ENCODE measurements at regions not wholly inside any gene's neighbourhood (a gene's known extent, or its start where the extent isn't known, plus 50 kb on each side); places are given as distances from the start of the nearest gene placed in this dataset.

DNA sequence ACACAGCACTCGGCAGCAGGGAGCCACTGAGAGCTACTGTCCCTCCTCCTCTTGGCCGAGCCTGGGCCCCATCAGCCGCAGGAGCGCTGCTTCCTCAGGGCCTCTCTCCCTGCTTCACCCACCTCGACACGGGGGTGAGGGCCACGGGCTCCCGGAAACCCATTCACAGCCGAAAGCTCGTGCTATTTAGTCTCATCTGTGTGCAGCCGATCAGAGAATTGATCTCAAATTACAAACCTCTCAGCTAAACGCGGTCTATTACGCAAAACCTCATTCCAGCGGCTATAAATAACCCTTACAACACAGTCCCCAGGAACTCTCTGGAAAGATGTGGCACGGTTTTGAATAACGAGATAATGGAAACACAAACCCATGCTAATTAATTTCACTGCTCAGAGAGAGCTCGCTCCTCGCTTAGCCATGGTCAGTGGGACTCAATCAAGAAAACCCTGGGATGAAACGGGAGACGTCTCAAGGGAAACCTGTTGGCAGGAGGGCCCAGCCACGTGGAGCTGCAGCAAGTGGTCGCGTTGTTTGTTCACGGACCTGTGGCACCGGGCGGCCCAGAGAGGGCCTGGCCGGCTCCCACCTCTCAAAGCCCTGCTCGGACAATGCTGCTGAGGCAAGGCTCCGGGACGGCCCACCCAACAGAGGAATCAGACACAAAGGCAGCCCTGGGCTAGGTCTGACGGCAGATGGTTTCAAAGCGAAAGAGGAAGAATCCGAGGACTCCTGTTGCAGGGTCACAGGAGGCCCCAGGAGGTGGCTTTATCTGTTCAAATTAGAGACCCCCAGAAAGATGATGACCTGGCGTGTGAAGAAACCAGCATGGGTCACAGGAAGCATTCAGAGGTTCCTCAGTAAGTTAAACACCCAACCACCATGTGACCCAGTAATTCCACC, 210.5 kb downstream of the CTTN start:
- 76% methylated on average over 35 of the region's 35 CpGs for WGBS
- Histone ChIP-seq H3K27ac (ENCODE audit: low read depth in 1 of 2, low read length in 2 of 2) (no peak overlapping the region), H3K4me3 (ENCODE audit: low read depth in 1 of 3, low read length in 3 of 3) (no peak overlapping the region), H3K27me3 (ENCODE audit: control insufficient read depth in 4 of 4, insufficient read depth in 4 of 4, low read length in 3 of 4) (no peaks in the 10 kb centered on the region), H3K9ac (ENCODE audit: low read depth in 1 of 2, low read length in 2 of 2) (no peak overlapping the region), H3K36me3 (ENCODE audit: control insufficient read depth in 4 of 4, insufficient read depth in 3 of 4, low read depth in 1 of 4, low read length in 3 of 4) (no peaks in the 10 kb centered on the region), H3K9me3 (ENCODE audit: control insufficient read depth in 4 of 4, low read length in 3 of 4) (no peaks in the 10 kb centered on the region), H3K4me1 (ENCODE audit: control insufficient read depth in 4 of 4, insufficient read depth in 4 of 4, low read length in 3 of 4) (peaks cover 0 to 1% (median 0%) of the 10 kb centered on the region in 4 donors)
- TF ChIP-seq YY1 (IDR thresholded peaks at IDR 0.05) (no peak), JUND (IDR thresholded peaks at IDR 0.05) (no peak), HNF4A (conservative IDR thresholded peaks at IDR 0.05) (no peak), GABPA (IDR thresholded peaks at IDR 0.05 in 1 of 2, conservative IDR thresholded peaks at IDR 0.05 in 1 of 2) (no peak), HNF4G (IDR thresholded peaks at IDR 0.05) (no peak)
- TF ChIP-seq, protein P1, sequence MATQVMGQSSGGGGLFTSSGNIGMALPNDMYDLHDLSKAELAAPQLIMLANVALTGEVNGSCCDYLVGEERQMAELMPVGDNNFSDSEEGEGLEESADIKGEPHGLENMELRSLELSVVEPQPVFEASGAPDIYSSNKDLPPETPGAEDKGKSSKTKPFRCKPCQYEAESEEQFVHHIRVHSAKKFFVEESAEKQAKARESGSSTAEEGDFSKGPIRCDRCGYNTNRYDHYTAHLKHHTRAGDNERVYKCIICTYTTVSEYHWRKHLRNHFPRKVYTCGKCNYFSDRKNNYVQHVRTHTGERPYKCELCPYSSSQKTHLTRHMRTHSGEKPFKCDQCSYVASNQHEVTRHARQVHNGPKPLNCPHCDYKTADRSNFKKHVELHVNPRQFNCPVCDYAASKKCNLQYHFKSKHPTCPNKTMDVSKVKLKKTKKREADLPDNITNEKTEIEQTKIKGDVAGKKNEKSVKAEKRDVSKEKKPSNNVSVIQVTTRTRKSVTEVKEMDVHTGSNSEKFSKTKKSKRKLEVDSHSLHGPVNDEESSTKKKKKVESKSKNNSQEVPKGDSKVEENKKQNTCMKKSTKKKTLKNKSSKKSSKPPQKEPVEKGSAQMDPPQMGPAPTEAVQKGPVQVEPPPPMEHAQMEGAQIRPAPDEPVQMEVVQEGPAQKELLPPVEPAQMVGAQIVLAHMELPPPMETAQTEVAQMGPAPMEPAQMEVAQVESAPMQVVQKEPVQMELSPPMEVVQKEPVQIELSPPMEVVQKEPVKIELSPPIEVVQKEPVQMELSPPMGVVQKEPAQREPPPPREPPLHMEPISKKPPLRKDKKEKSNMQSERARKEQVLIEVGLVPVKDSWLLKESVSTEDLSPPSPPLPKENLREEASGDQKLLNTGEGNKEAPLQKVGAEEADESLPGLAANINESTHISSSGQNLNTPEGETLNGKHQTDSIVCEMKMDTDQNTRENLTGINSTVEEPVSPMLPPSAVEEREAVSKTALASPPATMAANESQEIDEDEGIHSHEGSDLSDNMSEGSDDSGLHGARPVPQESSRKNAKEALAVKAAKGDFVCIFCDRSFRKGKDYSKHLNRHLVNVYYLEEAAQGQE (IDR thresholded peaks at IDR 0.05), result no peak
- no peak for DNase-seq (ENCODE audit: low spot score)

DNA sequence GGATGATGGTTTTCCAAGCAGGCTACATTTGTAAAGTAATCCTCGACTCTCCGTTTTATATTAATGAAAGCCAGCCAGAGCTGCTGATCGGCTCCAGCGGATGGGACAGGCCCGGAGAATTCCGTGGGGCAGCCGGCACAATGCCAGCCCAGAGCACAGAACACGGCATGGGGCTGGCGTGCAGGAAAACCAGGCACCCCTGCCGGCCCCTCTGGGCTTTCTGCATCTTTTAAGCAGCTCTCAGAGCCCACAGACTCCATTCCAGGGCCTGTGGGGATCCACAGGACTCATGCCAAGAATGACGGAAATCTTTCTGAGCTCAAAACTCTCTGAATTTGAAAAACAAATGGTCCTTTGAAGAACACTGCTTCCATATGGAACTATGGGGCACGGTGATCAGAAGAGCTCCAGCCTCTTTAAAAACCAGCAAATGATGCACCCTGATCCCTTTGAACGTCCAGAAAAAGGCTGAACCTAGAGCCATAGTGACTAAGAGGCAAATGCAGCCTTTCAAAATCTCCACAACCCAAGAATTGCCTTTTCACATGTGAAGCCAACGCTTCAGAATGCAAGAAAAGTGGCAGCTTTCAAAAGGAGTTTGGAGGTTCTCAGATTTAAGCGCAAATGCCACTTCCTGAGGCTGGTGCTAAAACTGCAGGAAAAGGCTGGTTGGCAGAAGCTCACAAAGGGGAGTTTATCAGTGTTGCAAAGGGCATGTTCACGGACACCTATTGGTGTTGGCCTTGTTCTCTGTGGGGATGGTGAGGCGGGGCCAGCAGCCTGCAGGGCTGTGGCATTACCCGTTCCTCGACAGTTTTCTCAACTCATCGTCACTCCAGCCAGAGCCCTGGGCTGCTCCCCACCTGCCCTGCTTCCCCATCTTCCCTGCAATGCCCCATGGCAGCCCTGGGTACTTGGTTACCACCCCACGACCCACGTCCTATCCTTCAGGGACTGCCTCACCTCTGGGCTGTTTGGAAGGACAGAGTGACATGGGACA, 212.5 kb downstream of the CTTN start:
- DNase-seq (ENCODE audit: low spot score), result no peak
- no peak for TF ChIP-seq HNF4G (IDR thresholded peaks at IDR 0.05)
- TF ChIP-seq RAD21 (IDR thresholded peaks at IDR 0.05), result no peak
- no peak for TF ChIP-seq FOXA2 (IDR thresholded peaks at IDR 0.05)
- TF ChIP-seq RXRA (IDR thresholded peaks at IDR 0.05), result no peak
- TF ChIP-seq, protein P2, sequence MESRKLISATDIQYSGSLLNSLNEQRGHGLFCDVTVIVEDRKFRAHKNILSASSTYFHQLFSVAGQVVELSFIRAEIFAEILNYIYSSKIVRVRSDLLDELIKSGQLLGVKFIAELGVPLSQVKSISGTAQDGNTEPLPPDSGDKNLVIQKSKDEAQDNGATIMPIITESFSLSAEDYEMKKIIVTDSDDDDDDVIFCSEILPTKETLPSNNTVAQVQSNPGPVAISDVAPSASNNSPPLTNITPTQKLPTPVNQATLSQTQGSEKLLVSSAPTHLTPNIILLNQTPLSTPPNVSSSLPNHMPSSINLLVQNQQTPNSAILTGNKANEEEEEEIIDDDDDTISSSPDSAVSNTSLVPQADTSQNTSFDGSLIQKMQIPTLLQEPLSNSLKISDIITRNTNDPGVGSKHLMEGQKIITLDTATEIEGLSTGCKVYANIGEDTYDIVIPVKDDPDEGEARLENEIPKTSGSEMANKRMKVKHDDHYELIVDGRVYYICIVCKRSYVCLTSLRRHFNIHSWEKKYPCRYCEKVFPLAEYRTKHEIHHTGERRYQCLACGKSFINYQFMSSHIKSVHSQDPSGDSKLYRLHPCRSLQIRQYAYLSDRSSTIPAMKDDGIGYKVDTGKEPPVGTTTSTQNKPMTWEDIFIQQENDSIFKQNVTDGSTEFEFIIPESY (IDR thresholded peaks at IDR 0.05), result no peak
- no peak for TF ChIP-seq HNF4A (conservative IDR thresholded peaks at IDR 0.05)
- TF ChIP-seq, protein P1 (IDR thresholded peaks at IDR 0.05), result no peak
- no peak for TF ChIP-seq TAF1 (conservative IDR thresholded peaks at IDR 0.05)
- no peak for TF ChIP-seq EGR1 (IDR thresholded peaks at IDR 0.05; ENCODE audit: low read depth in 2 of 2)
- TF ChIP-seq FOXA1 (IDR thresholded peaks at IDR 0.05), result no peak
- TF ChIP-seq GABPA (IDR thresholded peaks at IDR 0.05 in 1 of 2, conservative IDR thresholded peaks at IDR 0.05 in 1 of 2), result no peak
- no peak for TF ChIP-seq SP1 (IDR thresholded peaks at IDR 0.05)
- TF ChIP-seq, protein P3, sequence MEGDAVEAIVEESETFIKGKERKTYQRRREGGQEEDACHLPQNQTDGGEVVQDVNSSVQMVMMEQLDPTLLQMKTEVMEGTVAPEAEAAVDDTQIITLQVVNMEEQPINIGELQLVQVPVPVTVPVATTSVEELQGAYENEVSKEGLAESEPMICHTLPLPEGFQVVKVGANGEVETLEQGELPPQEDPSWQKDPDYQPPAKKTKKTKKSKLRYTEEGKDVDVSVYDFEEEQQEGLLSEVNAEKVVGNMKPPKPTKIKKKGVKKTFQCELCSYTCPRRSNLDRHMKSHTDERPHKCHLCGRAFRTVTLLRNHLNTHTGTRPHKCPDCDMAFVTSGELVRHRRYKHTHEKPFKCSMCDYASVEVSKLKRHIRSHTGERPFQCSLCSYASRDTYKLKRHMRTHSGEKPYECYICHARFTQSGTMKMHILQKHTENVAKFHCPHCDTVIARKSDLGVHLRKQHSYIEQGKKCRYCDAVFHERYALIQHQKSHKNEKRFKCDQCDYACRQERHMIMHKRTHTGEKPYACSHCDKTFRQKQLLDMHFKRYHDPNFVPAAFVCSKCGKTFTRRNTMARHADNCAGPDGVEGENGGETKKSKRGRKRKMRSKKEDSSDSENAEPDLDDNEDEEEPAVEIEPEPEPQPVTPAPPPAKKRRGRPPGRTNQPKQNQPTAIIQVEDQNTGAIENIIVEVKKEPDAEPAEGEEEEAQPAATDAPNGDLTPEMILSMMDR (IDR thresholded peaks at IDR 0.05; ENCODE audit: low read depth, low read length, missing input control), result no peak
- no peak for TF ChIP-seq NR2F2 (IDR thresholded peaks at IDR 0.05)
- no peak for TF ChIP-seq JUND (IDR thresholded peaks at IDR 0.05)
- TF ChIP-seq, protein P4, sequence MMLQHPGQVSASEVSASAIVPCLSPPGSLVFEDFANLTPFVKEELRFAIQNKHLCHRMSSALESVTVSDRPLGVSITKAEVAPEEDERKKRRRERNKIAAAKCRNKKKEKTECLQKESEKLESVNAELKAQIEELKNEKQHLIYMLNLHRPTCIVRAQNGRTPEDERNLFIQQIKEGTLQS (IDR thresholded peaks at IDR 0.05), result no peak
- peaks cover 0 to 5% (median 2%) of the 10 kb centered on the region in 4 donors for H3K9me3 ChIP-seq (ENCODE audit: control insufficient read depth in 4 of 4, low read length in 3 of 4)
- 68% methylated on average over 22 of the region's 22 CpGs for WGBS
- H3K4me3 ChIP-seq (ENCODE audit: low read depth in 1 of 3, low read length in 3 of 3), result no peak overlapping the region
- H3K27ac ChIP-seq (ENCODE audit: low read depth in 1 of 2, low read length in 2 of 2), result no peak overlapping the region
- no peaks in the 10 kb centered on the region for H3K27me3 ChIP-seq (ENCODE audit: control insufficient read depth in 4 of 4, insufficient read depth in 4 of 4, low read length in 3 of 4)
- H3K36me3 ChIP-seq (ENCODE audit: control insufficient read depth in 4 of 4, insufficient read depth in 3 of 4, low read depth in 1 of 4, low read length in 3 of 4), result no peaks in the 10 kb centered on the region
- no peak overlapping the region for H3K9ac ChIP-seq (ENCODE audit: low read depth in 1 of 2, low read length in 2 of 2)
- H3K4me1 ChIP-seq (ENCODE audit: control insufficient read depth in 4 of 4, insufficient read depth in 4 of 4, low read length in 3 of 4), result peaks cover 0 to 1% (median 0%) of the 10 kb centered on the region in 4 donors

All from liver (tissue), 8 donors.